Testis (tissue), 2 donors: ENCODE measurements at regions not wholly inside any gene's neighbourhood (a gene's known extent, or its start where the extent isn't known, plus 50 kb on each side); places are given as distances from the start of the nearest gene placed in this dataset.

Experiments used
- CTCF ChIP-seq, 3 experiments: fragments of 450-650 bp in 2 of 3; fragments of 200-600 bp in 1 of 3; sonication (generic) in 1 of 3; IDR thresholded peaks; one replicate each; pipeline ENCODE4 v1.5.1; 2016 to 2019; ENCODE audit warnings: antibody characterized with exemption in 3 of 3, mild to moderate bottlenecking in 2 of 3, moderate library complexity in 1 of 3
- POLR2A ChIP-seq: fragments of 450-650 bp; IDR thresholded peaks from one replicate; pipeline ENCODE4 v1.6.1; 2017; ENCODE audit warnings: antibody characterized with exemption, mild to moderate bottlenecking, moderate library complexity

GRCh38 chr17:71339206-71339605 lies 781.6 kb upstream of the SOX9 start:
- TF ChIP-seq CTCF (IDR thresholded peaks at IDR 0.05) (no peak), POLR2A (no peak)
